Colonic mucosa (tissue), 4 donors: ENCODE measurements at regions not wholly inside any gene's neighbourhood (a gene's known extent, or its start where the extent isn't known, plus 50 kb on each side); places are given as distances from the start of the nearest gene placed in this dataset.

ENCODE experiments used
- DNase-seq: peaks from one replicate; pipeline ENCODE4 v3.0.0-alpha.2; 2020
- H3K27ac ChIP-seq: fragments of 200-600 bp; one replicate; pipeline ENCODE4 v1.8.0; 2021
- H3K27me3 ChIP-seq: fragments of 200-600 bp; one replicate; pipeline ENCODE4 v1.8.0; 2021
- H3K36me3 ChIP-seq: fragments of 200-600 bp; one replicate; pipeline ENCODE4 v1.8.0; 2021
- H3K4me1 ChIP-seq: fragments of 200-600 bp; one replicate; pipeline ENCODE4 v1.8.0; 2021; ENCODE audit warnings: mild to moderate bottlenecking
- H3K4me3 ChIP-seq: fragments of 200-600 bp; one replicate; pipeline ENCODE4 v1.8.0; 2021
- H3K9ac ChIP-seq, 2 donors: one replicate each; pipeline ENCODE4 v1.7.0; 2013; ENCODE audit warnings: control low read depth in 2 of 2, low read depth in 2 of 2, low read length in 2 of 2
- H3K9me3 ChIP-seq: fragments of 200-600 bp; one replicate; pipeline ENCODE4 v1.8.0; 2021
- intact Hi-C: fragments of 100-400 bp; cut with DNase I; formaldehyde crosslinking; loops from one replicate; pipeline ENCODE4 v1.14.1; 2022
- TF ChIP-seq, protein P1 (sequence below): fragments of 200-600 bp; IDR thresholded peaks from one replicate; pipeline ENCODE4 v1.8.0; 2022; ENCODE audit warnings: antibody characterized with exemption, mild to moderate bottlenecking
- donor health status: healthy.
- donor health status: DM: no; HTN: no; CAD: no.
- donor health status: DM: no; HTN: no; CAD: no.

DNA sequence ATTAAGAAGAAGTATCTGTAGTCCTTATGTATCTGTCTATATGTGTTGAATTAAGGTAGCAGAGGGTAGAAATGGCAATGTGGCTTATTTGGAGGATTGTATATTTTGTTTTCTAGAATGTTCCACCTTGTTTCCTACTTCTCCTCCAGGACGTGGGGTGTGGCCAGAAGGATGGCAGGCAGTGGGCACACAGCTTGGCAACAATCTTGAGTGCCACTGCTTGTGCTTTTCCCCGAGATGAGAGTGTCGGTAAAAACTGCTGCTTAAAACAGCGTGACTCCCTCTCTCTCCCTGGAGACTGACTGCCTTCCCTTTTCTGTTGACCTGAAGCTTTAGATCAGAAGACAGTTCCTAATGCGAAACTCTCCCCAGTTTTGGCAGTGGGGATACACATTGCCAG lies 61.2 kb downstream of the FAT3 start:
- TF ChIP-seq, protein P1, sequence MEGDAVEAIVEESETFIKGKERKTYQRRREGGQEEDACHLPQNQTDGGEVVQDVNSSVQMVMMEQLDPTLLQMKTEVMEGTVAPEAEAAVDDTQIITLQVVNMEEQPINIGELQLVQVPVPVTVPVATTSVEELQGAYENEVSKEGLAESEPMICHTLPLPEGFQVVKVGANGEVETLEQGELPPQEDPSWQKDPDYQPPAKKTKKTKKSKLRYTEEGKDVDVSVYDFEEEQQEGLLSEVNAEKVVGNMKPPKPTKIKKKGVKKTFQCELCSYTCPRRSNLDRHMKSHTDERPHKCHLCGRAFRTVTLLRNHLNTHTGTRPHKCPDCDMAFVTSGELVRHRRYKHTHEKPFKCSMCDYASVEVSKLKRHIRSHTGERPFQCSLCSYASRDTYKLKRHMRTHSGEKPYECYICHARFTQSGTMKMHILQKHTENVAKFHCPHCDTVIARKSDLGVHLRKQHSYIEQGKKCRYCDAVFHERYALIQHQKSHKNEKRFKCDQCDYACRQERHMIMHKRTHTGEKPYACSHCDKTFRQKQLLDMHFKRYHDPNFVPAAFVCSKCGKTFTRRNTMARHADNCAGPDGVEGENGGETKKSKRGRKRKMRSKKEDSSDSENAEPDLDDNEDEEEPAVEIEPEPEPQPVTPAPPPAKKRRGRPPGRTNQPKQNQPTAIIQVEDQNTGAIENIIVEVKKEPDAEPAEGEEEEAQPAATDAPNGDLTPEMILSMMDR: no peak
- H3K4me1 ChIP-seq: no peaks in the 10 kb centered on the region
- no peaks in the 10 kb centered on the region for H3K9me3 ChIP-seq
- H3K27me3 ChIP-seq: no peaks in the 10 kb centered on the region
- no peak overlapping the region for H3K9ac ChIP-seq
- no peak for DNase-seq
- intact Hi-C loops: no loop called here
- no peak overlapping the region for H3K4me3 ChIP-seq
- H3K36me3 ChIP-seq: no peaks in the 10 kb centered on the region
- no peak overlapping the region for H3K27ac ChIP-seq

DNA sequence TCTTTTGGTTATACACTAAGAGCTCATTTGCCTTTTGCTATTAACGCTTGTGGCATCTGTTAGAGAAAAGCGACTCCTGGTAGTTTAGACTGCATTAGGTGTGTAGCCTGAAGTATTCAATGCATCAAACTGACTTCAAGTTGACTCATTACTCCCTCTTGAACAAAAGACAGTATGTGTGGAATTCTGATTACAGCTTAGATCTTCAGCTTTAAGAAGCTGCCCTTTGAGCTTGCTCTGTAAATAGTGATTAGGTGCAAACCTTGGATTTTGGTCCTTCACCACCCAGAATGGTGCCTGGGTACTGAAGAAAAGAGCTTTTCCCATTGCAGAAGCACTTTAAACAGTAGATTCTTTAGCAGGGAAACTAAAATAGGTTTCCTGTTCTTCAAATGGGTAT lies 62.1 kb downstream of the FAT3 start:
- no peak for DNase-seq
- H3K4me3 ChIP-seq: no peak overlapping the region
- no peak overlapping the region for H3K27ac ChIP-seq
- no peaks in the 10 kb centered on the region for H3K36me3 ChIP-seq
- H3K9ac ChIP-seq: no peak overlapping the region
- no peaks in the 10 kb centered on the region for H3K4me1 ChIP-seq
- H3K27me3 ChIP-seq: no peaks in the 10 kb centered on the region
- intact Hi-C loops: no loop called here
- H3K9me3 ChIP-seq: no peaks in the 10 kb centered on the region
- TF ChIP-seq, protein P1: no peak

DNA sequence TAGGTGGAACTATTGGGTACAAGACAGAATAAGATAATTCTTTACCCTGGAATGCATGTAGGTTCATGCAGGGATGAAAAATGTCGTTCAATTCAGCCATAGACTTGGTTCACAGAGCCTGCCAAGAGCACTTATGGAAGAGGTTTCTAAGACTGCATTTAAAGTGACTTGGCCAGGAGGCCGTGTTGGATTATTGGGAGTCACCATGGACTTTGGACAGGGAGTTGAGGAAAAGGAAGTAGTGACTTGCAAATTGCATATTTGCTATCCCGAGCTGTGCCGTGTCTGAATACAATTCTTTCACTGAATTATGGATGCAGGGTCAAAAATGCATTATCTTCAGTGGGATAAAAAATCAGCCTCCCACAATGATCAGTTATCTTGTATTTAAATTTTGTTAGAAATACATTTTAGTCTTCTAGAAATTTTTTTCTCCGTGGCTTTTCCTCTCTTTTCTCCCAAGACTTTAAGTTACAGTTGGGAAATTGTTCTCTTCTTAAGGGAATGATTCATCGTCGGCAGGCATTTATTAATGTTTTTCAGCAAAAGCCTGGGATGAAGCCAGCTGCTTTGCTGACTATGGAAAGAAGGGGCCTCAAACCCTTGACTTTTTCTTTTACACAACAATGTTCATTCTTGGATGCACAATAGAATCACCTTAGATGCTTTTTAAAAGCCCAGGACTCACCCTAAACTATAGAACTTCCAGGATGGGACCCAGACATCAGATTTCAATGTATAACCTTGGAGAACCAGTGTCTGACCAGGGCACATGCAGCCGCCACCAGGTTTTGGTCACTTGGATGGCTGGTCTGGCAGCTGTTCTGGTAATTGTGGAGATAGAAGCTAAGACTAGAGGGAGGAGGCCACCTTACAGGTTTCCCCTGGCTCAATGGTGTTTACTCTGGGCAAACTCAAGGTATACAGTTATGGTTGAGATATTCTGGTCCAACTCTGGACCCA lies 70.8 kb downstream of the FAT3 start:
- DNase-seq: peak; percentile 73
- TF ChIP-seq, protein P1: no peak
- peak overlapping the region; percentile 42 for H3K27ac ChIP-seq
- no peaks in the 10 kb centered on the region for H3K4me1 ChIP-seq
- H3K27me3 ChIP-seq: no peaks in the 10 kb centered on the region
- H3K36me3 ChIP-seq: no peaks in the 10 kb centered on the region
- no peaks in the 10 kb centered on the region for H3K9me3 ChIP-seq
- H3K4me3 ChIP-seq: no peak overlapping the region
- H3K9ac ChIP-seq: no peak overlapping the region
- intact Hi-C loops: no loop called here

DNA sequence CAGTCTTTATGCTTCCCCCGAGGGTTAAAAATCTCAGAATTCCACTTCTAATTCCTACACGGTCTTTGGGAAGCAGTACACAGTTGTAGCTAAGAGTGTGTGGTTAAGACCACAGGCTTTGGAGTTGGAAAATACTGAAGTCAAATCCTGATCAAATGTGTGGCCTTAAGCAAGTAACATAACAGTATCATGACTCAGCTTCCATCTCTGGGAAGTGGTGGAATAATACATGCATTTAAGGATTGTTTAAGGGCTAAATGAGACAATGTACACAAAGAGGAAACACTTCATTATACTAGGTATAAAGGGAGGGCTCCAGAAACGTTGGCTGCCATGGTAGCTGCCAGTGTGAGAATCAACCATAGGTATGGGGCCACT lies 71.5 kb downstream of the FAT3 start:
- Histone ChIP-seq H3K27ac (no peak overlapping the region), H3K4me1 (no peaks in the 10 kb centered on the region), H3K27me3 (no peaks in the 10 kb centered on the region), H3K9ac (no peak overlapping the region), H3K36me3 (no peaks in the 10 kb centered on the region), H3K4me3 (no peak overlapping the region), H3K9me3 (no peaks in the 10 kb centered on the region)
- DNase-seq: no peak
- TF ChIP-seq, protein P1: no peak
- intact Hi-C loops: no loop called here

DNA sequence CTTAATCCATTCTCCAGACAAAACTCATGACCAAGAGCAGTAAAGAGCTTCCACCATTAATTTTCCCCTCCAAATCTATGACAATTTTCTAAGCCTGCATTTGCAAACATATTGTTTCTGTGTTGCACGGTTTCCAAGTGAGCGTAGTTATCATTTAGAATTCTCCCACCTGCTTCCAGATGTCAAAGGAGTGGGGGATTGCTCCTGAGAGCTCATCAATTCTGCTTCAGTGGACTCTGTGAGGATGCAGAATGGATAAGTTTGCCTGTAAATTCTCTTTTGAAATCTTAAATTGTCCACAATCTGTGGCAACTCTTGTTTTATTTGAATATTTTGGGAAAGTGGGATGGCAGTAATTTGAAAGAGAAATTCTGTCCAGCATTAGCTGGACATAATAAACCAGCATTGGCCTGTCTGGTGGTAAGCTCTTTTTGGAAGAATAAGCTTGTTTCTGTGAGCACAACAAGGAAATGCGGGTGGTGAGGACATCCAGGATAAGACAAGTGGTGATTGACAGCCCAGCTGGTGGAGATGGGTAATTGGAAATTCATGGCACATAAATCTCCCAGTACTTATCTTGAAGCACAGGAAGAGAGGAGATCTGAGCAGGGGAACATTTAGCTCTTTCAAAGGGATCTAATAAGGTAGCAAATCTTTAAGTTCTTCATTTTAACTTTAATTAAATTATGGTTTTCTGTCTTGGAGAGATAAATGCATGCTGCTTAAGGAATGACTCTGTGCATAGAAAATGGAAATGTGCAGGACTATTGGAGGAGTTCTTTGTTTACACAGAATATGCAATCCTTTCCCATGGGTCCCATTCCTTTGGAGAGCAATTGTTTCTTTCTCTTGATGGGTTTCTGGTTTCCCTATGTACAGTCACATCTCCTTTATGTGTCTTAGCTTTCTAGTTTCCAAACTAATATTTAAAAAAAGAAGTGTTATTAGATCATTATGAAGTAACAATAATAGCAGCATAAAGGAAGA lies 73.2 kb downstream of the FAT3 start:
- Histone ChIP-seq H3K4me1 (no peaks in the 10 kb centered on the region), H3K4me3 (no peak overlapping the region), H3K9me3 (no peaks in the 10 kb centered on the region), H3K9ac (no peak overlapping the region), H3K27ac (no peak overlapping the region), H3K36me3 (no peaks in the 10 kb centered on the region), H3K27me3 (no peaks in the 10 kb centered on the region)
- TF ChIP-seq, protein P1: no peak
- intact Hi-C loops: no loop called here
- no peak for DNase-seq
